GM18907 (cell line): ENCODE measurements at regions not wholly inside any gene's neighbourhood (a gene's known extent, or its start where the extent isn't known, plus 50 kb on each side); places are given as distances from the start of the nearest gene placed in this dataset.

Experiments
- ATAC-seq: cut with Tn5 transposase; IDR thresholded peaks from one replicate; pipeline ENCODE4 v1.9.1; 2021; ENCODE audit warnings: mild to moderate bottlenecking, moderate library complexity; ENCODE audit not compliant: unreplicated experiment

GRCh38 chr16:73298562-73298961 is 250.6 kb upstream of the ZFHX3 start:
- no peak for ATAC-seq

GRCh38 chr16:73290258-73290657 is 242.3 kb upstream of the ZFHX3 start:
- ATAC-seq, result no peak

- peak; percentile 94 for ATAC-seq
These were observed 241.3 kb upstream of the ZFHX3 start for GRCh38 chr16:73289232-73289631.

- no peak for ATAC-seq
These were observed 240.6 kb upstream of the ZFHX3 start for GRCh38 chr16:73288520-73288919.

- ATAC-seq, result no peak
These were observed 240.0 kb upstream of the ZFHX3 start for GRCh38 chr16:73287859-73288405.

- ATAC-seq, result no peak
These were observed 238.7 kb upstream of the ZFHX3 start for GRCh38 chr16:73286346-73287267.

- ATAC-seq, result no peak
These were observed 237.7 kb upstream of the ZFHX3 start for GRCh38 chr16:73285436-73286201.

GRCh38 chr16:73280388-73280787 is 232.5 kb upstream of the ZFHX3 start:
- no peak for ATAC-seq

- ATAC-seq, result no peak
These were observed 231.5 kb upstream of the ZFHX3 start for GRCh38 chr16:73279451-73279850.

GRCh38 chr16:73277071-73277470 is 229.1 kb upstream of the ZFHX3 start:
- ATAC-seq, result no peak

- ATAC-seq, result no peak
These were observed 227.5 kb upstream of the ZFHX3 start for GRCh38 chr16:73275448-73275847.

- peak; percentile 95 for ATAC-seq
These were observed 227.1 kb upstream of the ZFHX3 start for GRCh38 chr16:73275024-73275423.

- no peak for ATAC-seq
These were observed 226.2 kb upstream of the ZFHX3 start for GRCh38 chr16:73274140-73274539.

- no peak for ATAC-seq
These were observed 220.6 kb upstream of the ZFHX3 start for GRCh38 chr16:73268366-73268993.

GRCh38 chr16:73265935-73266334 is 218.0 kb upstream of the ZFHX3 start:
- ATAC-seq, result no peak

GRCh38 chr16:73265124-73265837 is 217.4 kb upstream of the ZFHX3 start:
- ATAC-seq, result no peak

GRCh38 chr16:73262931-73263330 is 215.0 kb upstream of the ZFHX3 start:
- no peak for ATAC-seq

- no peak for ATAC-seq
These were observed 207.1 kb upstream of the ZFHX3 start for GRCh38 chr16:73255031-73255430.

- ATAC-seq, result no peak
These were observed 206.1 kb upstream of the ZFHX3 start for GRCh38 chr16:73253922-73254480.

- no peak for ATAC-seq
These were observed 204.5 kb upstream of the ZFHX3 start for GRCh38 chr16:73252446-73252845.
